ENCODE measurements at regions not wholly inside any gene's neighbourhood (a gene's known extent, or its start where the extent isn't known, plus 50 kb on each side); places are given as distances from the start of the nearest gene placed in this dataset.

GRCh38 chr5:35316611-35317274 lies 86.5 kb upstream of the PRLR start:
- Histone ChIP-seq H3K27me3 (replicated peaks in 1 of 4; ENCODE audit: control insufficient read depth in 3 of 4, extremely low read depth in 1 of 4, insufficient read depth in 3 of 4, low read length in 3 of 4) (no peaks in the 10 kb centered on the region), H3K9ac (replicated peaks in 1 of 4; ENCODE audit: extremely low read depth in 1 of 4, low read depth in 3 of 4, low read length in 3 of 4) (no peak overlapping the region), H3K79me1 (ENCODE audit: low read depth, low read length) (no peaks in the 10 kb centered on the region), H4K8ac (ENCODE audit: extremely low read depth, insufficient read depth, low read length) (no peak overlapping the region), H3K14ac (ENCODE audit: insufficient read length) (no peak overlapping the region), H3K23me2 (ENCODE audit: low read depth, low read length) (no peaks in the 10 kb centered on the region), H4K91ac (replicated peaks; ENCODE audit: insufficient read length, low read length) (no peak overlapping the region), H3K56ac (replicated peaks; ENCODE audit: insufficient read length, low read depth, low read length) (no peak overlapping the region), H2AFZ (ENCODE audit: low read length) (no peak overlapping the region), H2BK15ac (ENCODE audit: low read length) (no peak overlapping the region), H3K79me2 (ENCODE audit: control insufficient read depth in 1 of 2, insufficient read depth in 2 of 2, low read length in 2 of 2) (no peaks in the 10 kb centered on the region), H3K4me3 (ENCODE audit: extremely low read depth in 1 of 4, insufficient read depth in 2 of 4, low read depth in 3 of 4, low read length in 4 of 4) (no peak overlapping the region), H3K9me3 (ENCODE audit: insufficient read depth in 2 of 2, low read depth in 1 of 2, low read length in 1 of 2) (no peaks in the 10 kb centered on the region), H3K4ac (replicated peaks; ENCODE audit: insufficient read length, low read depth, low read length) (no peak overlapping the region), H2BK20ac (ENCODE audit: low read length) (no peak overlapping the region), H3K23ac (ENCODE audit: insufficient read length) (no peak overlapping the region), H2AK5ac (ENCODE audit: low read depth, low read length) (no peak overlapping the region), H3K4me1 (replicated peaks in 1 of 4; ENCODE audit: control insufficient read depth in 3 of 4, insufficient read depth in 4 of 4, low read length in 3 of 4) (no peaks in the 10 kb centered on the region), H3K4me2 (ENCODE audit: insufficient read depth in 1 of 2, low read depth in 2 of 2, low read length in 2 of 2) (no peak overlapping the region), H2BK12ac (ENCODE audit: low read depth, low read length) (no peak overlapping the region), H2BK5ac (ENCODE audit: low read depth, low read length) (no peak overlapping the region), H4K20me1 (replicated peaks in 1 of 2; ENCODE audit: control insufficient read depth in 1 of 2, insufficient read depth in 2 of 2, low read length in 2 of 2) (no peaks in the 10 kb centered on the region), H3K18ac (ENCODE audit: extremely low read depth, low read length) (no peak overlapping the region), H3K27ac (ENCODE audit: low read depth, low read length) (no peak overlapping the region), H3K36me3 (ENCODE audit: control insufficient read depth in 2 of 4, insufficient read depth in 4 of 4, low read length in 3 of 4) (no peaks in the 10 kb centered on the region), H4K5ac (ENCODE audit: insufficient read length, low read depth, low read length) (no peak overlapping the region), H2BK120ac (replicated peaks; ENCODE audit: low read depth, low read length) (no peak overlapping the region)
- ChIA-PET CTCF (ENCODE audit: partially characterized antibody) (interaction anchor here (0.6 to 1.3 kb wide), 2 partner anchors 10 to 18 kb away, joined by 3 read pairs; no protein-coding TSS in a partner anchor), POLR2A (ENCODE audit: partially characterized antibody) (interaction anchor here (1.2 kb wide), 1 partner anchor 21 kb away, joined by 4 read pairs; no protein-coding TSS in a partner anchor)
- no peak for DNase-seq (ENCODE audit: low read depth in 1 of 2, low spot score in 2 of 2)
- WGBS, 2 experiments (ENCODE audit: extremely low coverage in 1 of 2, insufficient coverage in 1 of 2, insufficient read length in 1 of 2, insufficient replicate concordance in 2 of 2, low coverage in 1 of 2, low lambda C conversion rate in 2 of 2, missing lambda C conversion rate in 1 of 2): 96% methylated on average over 4 of the region's 4 CpGs; no CpG with 5 or more reads in 1 of the 2 experiments
- FAIRE-seq: no peak
- TF ChIP-seq BACH1 (IDR thresholded peaks at IDR 0.05; ENCODE audit: low read length) (no peak), RBBP5 (IDR thresholded peaks at IDR 0.05; ENCODE audit: borderline replicate concordance, low read depth, low read length) (no peak), CHD1 (IDR thresholded peaks at IDR 0.05; ENCODE audit: low read depth, low read length) (no peak), KDM5A (IDR thresholded peaks at IDR 0.05; ENCODE audit: low read length) (no peak), EZH2 (IDR thresholded peaks at IDR 0.05; ENCODE audit: low read depth, low read length, severe bottlenecking) (no peak), POLR2A (IDR thresholded peaks at IDR 0.05; ENCODE audit: control extremely low read depth in 1 of 2, low read depth in 2 of 2, low read length in 2 of 2) (no peak), KDM1A (IDR thresholded peaks at IDR 0.05; ENCODE audit: borderline replicate concordance, low read length) (no peak), TBP (IDR thresholded peaks at IDR 0.05; ENCODE audit: low read depth, low read length) (no peak), HDAC6 (IDR thresholded peaks at IDR 0.05; ENCODE audit: low read depth, low read length) (no peak)

Measured in H1 (cell line).